ENCODE measurements at regions not wholly inside any gene's neighbourhood (a gene's known extent, or its start where the extent isn't known, plus 50 kb on each side); places are given as distances from the start of the nearest gene placed in this dataset.
A peak's percentile ranks its signal among the peaks of the same experiment; 100 is the strongest.

DNA sequence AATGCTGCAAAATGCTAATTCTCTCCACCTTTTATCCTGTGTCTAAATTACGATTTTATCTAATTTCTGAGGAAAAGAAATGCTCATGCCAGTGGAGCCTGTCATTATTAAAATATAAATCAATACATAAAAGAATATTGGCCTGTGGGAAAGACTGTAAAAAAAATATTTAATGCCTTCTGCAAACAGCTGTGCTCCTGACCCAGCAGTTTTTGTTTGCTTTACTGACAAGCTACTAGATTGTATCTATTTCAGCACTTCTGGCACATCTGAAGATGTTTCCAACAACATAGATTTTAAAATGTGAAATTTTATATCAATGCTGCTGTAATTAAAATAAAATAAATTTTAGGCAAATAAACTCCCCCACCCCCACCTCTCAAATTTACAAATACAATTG, 493.6 kb upstream of the AGTR1 start:
- Histone ChIP-seq H3K27me3 (ENCODE audit: control insufficient read depth, insufficient read depth, low read length) (no peaks in the 10 kb centered on the region), H3K36me3 (ENCODE audit: control insufficient read depth, insufficient read depth, low read length) (no peaks in the 10 kb centered on the region), H3K4me3 (ENCODE audit: low read depth, low read length) (no peak overlapping the region)
- TF ChIP-seq, protein P1, sequence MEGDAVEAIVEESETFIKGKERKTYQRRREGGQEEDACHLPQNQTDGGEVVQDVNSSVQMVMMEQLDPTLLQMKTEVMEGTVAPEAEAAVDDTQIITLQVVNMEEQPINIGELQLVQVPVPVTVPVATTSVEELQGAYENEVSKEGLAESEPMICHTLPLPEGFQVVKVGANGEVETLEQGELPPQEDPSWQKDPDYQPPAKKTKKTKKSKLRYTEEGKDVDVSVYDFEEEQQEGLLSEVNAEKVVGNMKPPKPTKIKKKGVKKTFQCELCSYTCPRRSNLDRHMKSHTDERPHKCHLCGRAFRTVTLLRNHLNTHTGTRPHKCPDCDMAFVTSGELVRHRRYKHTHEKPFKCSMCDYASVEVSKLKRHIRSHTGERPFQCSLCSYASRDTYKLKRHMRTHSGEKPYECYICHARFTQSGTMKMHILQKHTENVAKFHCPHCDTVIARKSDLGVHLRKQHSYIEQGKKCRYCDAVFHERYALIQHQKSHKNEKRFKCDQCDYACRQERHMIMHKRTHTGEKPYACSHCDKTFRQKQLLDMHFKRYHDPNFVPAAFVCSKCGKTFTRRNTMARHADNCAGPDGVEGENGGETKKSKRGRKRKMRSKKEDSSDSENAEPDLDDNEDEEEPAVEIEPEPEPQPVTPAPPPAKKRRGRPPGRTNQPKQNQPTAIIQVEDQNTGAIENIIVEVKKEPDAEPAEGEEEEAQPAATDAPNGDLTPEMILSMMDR (IDR thresholded peaks at IDR 0.05; ENCODE audit: insufficient read depth, low read length, severe bottlenecking), result no peak
- FAIRE-seq (no peak), DNase-seq (ENCODE audit: low read depth) (no peak)

GRCh38 chr3:148205977-148206376, 491.7 kb upstream of the AGTR1 start:
- no peak overlapping the region for H3K4me3 ChIP-seq (ENCODE audit: low read depth, low read length)
- H3K27me3 ChIP-seq (ENCODE audit: control insufficient read depth, insufficient read depth, low read length), result no peaks in the 10 kb centered on the region
- no peaks in the 10 kb centered on the region for H3K36me3 ChIP-seq (ENCODE audit: control insufficient read depth, insufficient read depth, low read length)
- DNase-seq (ENCODE audit: low read depth) (no peak), FAIRE-seq (no peak)
- TF ChIP-seq, protein P1 (IDR thresholded peaks at IDR 0.05; ENCODE audit: insufficient read depth, low read length, severe bottlenecking), result no peak

GRCh38 chr3:148206446-148206845, 491.3 kb upstream of the AGTR1 start:
- Histone ChIP-seq H3K36me3 (ENCODE audit: control insufficient read depth, insufficient read depth, low read length) (no peaks in the 10 kb centered on the region), H3K27me3 (ENCODE audit: control insufficient read depth, insufficient read depth, low read length) (no peaks in the 10 kb centered on the region), H3K4me3 (ENCODE audit: low read depth, low read length) (no peak overlapping the region)
- FAIRE-seq, result no peak
- no peak for DNase-seq (ENCODE audit: low read depth)
- TF ChIP-seq, protein P1 (IDR thresholded peaks at IDR 0.05; ENCODE audit: insufficient read depth, low read length, severe bottlenecking), result no peak

DNA sequence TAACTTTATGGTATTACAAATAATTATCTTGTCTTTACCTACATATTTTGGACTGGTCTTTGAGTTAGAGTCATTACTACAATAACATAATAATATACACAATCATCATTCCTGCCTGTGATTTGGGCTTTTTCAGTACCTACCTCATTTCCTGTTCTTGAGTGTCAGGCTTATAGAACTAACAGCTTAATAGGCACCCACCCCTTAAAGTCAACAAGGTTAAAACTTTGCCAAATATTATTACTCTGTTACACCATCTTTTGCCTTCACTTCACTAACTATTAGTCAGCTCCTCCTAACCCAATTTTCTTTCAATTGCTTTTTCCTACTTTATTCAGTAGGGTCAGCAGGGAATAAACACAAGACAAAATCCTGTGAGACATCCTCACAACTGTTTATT, 488.7 kb upstream of the AGTR1 start:
- TF ChIP-seq, protein P1 (IDR thresholded peaks at IDR 0.05; ENCODE audit: insufficient read depth, low read length, severe bottlenecking), result no peak
- FAIRE-seq (no peak), DNase-seq (ENCODE audit: low read depth) (peak; percentile 62)
- H3K4me3 ChIP-seq (ENCODE audit: low read depth, low read length), result no peak overlapping the region
- H3K36me3 ChIP-seq (ENCODE audit: control insufficient read depth, insufficient read depth, low read length), result no peaks in the 10 kb centered on the region
- no peaks in the 10 kb centered on the region for H3K27me3 ChIP-seq (ENCODE audit: control insufficient read depth, insufficient read depth, low read length)

DNA sequence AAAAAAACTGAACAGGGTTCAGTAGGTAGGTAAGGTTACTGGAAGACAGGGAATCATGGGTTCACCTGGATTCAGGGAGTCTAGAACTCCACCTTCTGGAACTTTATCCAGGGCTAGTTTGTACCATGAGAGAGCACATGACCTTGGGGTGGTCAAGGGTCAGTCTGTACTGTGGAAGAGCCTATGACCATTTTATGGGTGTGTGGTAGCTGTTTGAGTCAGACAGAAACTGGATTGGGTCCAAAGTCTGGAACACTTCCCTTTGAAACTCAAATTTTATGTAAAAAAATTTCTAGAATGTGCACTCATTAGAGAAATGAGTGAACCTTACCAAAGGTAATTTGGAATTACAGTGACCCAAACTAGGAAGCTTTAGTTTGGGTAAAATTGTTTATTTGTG, 486.0 kb upstream of the AGTR1 start:
- H3K27me3 ChIP-seq (ENCODE audit: control insufficient read depth, insufficient read depth, low read length), result no peaks in the 10 kb centered on the region
- FAIRE-seq (no peak), DNase-seq (ENCODE audit: low read depth) (peak; percentile 65)
- no peak overlapping the region for H3K4me3 ChIP-seq (ENCODE audit: low read depth, low read length)
- H3K36me3 ChIP-seq (ENCODE audit: control insufficient read depth, insufficient read depth, low read length), result no peaks in the 10 kb centered on the region
- TF ChIP-seq, protein P1 (IDR thresholded peaks at IDR 0.05; ENCODE audit: insufficient read depth, low read length, severe bottlenecking), result no peak

GRCh38 chr3:148214705-148215104, 483.0 kb upstream of the AGTR1 start:
- Histone ChIP-seq H3K4me3 (ENCODE audit: low read depth, low read length) (no peak overlapping the region), H3K27me3 (ENCODE audit: control insufficient read depth, insufficient read depth, low read length) (no peaks in the 10 kb centered on the region), H3K36me3 (ENCODE audit: control insufficient read depth, insufficient read depth, low read length) (no peaks in the 10 kb centered on the region)
- TF ChIP-seq, protein P1 (IDR thresholded peaks at IDR 0.05; ENCODE audit: insufficient read depth, low read length, severe bottlenecking), result no peak
- FAIRE-seq, result no peak
- peak; percentile 47 for DNase-seq (ENCODE audit: low read depth)
